Panc1 (cell line): ENCODE measurements at regions not wholly inside any gene's neighbourhood (a gene's known extent, or its start where the extent isn't known, plus 50 kb on each side); places are given as distances from the start of the nearest gene placed in this dataset.

Experiments used
- ATAC-seq: fragments of 200-7000 bp; cut with Tn5 transposase; 2 replicates; pipeline ENCODE4 v1.9.1; 2020; ENCODE audit warnings: mild to moderate bottlenecking, moderate library complexity
- BruUV-seq: library from RNA; stranded (reverse); fragments of 400-500 nt; replicated peaks from 2 replicates; lab custom pipeline; 2021; lab: Mats Ljungman, UMichigan
- CTCF ChIA-PET: fragments of 300-600 bp; sonication (Branson Sonifier 250); formaldehyde crosslinking; loops from one replicate; lab custom pipeline; 2022; ENCODE audit warnings: antibody characterized with exemption; lab: Charles Lee
- POLR2A ChIA-PET: fragments of 300-600 bp; sonication (Branson Sonifier 250); formaldehyde crosslinking; loops from one replicate; lab custom pipeline; 2022; ENCODE audit warnings: antibody characterized with exemption; lab: Charles Lee
- DNase-seq: peaks from one replicate; pipeline ENCODE4 v3.0.0-alpha.2; 2010; ENCODE audit warnings: low read depth, low spot score
- H3K27ac ChIP-seq: 2 replicates; pipeline ENCODE4 v1.5.1; 2011; ENCODE audit warnings: mild to moderate bottlenecking, low read length, inconsistent platforms
- H3K27me3 ChIP-seq: fragments of 200-500 bp; sonication (Bioruptor generic); 2 replicates; pipeline ENCODE4 v1.6.0; 2014; ENCODE audit warnings: low read length, inconsistent platforms; ENCODE audit not compliant: control insufficient read depth, insufficient read depth
- H3K36me3 ChIP-seq: fragments of 200-500 bp; sonication (Bioruptor generic); 2 replicates; pipeline ENCODE4 v1.5.1; 2014; ENCODE audit warnings: inconsistent platforms, mild to moderate bottlenecking, low read length, moderate library complexity; ENCODE audit not compliant: control insufficient read depth, insufficient read depth
- H3K4me1 ChIP-seq: 2 replicates; pipeline ENCODE4 v1.5.1; 2011; ENCODE audit warnings: inconsistent platforms, mild to moderate bottlenecking, low read length, moderate library complexity; ENCODE audit not compliant: control insufficient read depth, insufficient read depth
- H3K4me3 ChIP-seq, 2 experiments: 2 replicates each; pipeline ENCODE4 v1.5.1; 2011 to 2012; ENCODE audit warnings: low read depth in 2 of 2, low read length in 2 of 2, mild to moderate bottlenecking in 2 of 2, inconsistent platforms in 1 of 2, moderate library complexity in 1 of 2
- H3K9me3 ChIP-seq: fragments of 200-500 bp; sonication (Bioruptor generic); 2 replicates; pipeline ENCODE4 v1.5.1; 2014; ENCODE audit warnings: low read depth, mild to moderate bottlenecking, inconsistent platforms, low read length, moderate library complexity; ENCODE audit not compliant: control insufficient read depth, insufficient read depth
- CTCF ChIP-seq: fragments of 450-650 bp; IDR thresholded peaks from 2 replicates; pipeline ENCODE4 v1.5.1; 2017; ENCODE audit warnings: mild to moderate bottlenecking
- POLR2AphosphoS5 ChIP-seq: IDR thresholded peaks from 2 replicates; pipeline ENCODE4 v1.6.1; 2012; ENCODE audit warnings: mild to moderate bottlenecking, low read depth, low read length, moderate library complexity
- SIN3A ChIP-seq: IDR thresholded peaks from 2 replicates; pipeline ENCODE4 v1.6.1; 2012; ENCODE audit warnings: low read depth, mild to moderate bottlenecking, low read length, moderate library complexity, borderline replicate concordance; ENCODE audit not compliant: insufficient read depth
- TCF7L2 ChIP-seq: IDR thresholded peaks from 2 replicates; pipeline ENCODE4 v1.6.1; 2011; ENCODE audit warnings: mild to moderate bottlenecking, low read depth, low read length, inconsistent platforms
- in situ Hi-C: cut with HindIII; loops from 2 replicates; pipeline ENCODE4 v1.10.0; 2016; ENCODE audit warnings: low sequenced_read_pairs, low pct_unique_long_range_greater_than_20kb
- intact Hi-C: fragments of 100-400 bp; cut with micrococcal nuclease; formaldehyde crosslinking; loops from one replicate; pipeline ENCODE4 v1.10.0; 2022; ENCODE audit not compliant: unreplicated experiment
- TF ChIP-seq, protein P1 (sequence below), 2 experiments: IDR thresholded peaks; 2 replicates each; pipeline ENCODE4 v1.6.1; 2011 to 2012; ENCODE audit warnings: low read depth in 2 of 2, control low read depth in 1 of 2, low read length in 1 of 2, mild to moderate bottlenecking in 1 of 2, moderate library complexity in 1 of 2; ENCODE audit not compliant: insufficient read depth in 1 of 2

DNA sequence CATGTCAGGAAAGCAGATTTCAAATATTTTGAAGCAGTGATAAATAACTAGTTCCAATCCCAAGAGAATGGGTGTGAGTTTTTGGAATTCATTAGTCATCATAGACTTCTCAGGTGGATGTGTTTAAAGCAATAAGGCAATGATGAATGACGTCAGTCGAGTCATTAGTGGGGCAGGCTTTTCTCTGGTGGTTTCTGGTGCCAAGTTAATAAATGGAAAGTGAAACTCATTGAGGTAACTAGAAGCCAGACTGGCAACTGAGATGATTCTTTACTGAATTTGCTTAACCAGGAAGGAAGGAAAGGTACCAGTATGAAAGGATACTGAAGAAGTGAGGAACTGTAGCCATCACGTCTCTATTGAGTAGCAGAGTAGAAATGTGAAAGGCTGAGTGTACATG lies 311.0 kb downstream of the GPAM start:
- no peak overlapping the region for H3K27ac ChIP-seq
- DNase-seq (no peak), ATAC-seq (no peak)
- intact Hi-C loops, result no loop called here
- H3K4me1 ChIP-seq, result no peaks in the 10 kb centered on the region
- TF ChIP-seq TCF7L2 (no peak), CTCF (no peak), SIN3A (no peak), POLR2AphosphoS5 (no peak)
- TF ChIP-seq, protein P1, sequence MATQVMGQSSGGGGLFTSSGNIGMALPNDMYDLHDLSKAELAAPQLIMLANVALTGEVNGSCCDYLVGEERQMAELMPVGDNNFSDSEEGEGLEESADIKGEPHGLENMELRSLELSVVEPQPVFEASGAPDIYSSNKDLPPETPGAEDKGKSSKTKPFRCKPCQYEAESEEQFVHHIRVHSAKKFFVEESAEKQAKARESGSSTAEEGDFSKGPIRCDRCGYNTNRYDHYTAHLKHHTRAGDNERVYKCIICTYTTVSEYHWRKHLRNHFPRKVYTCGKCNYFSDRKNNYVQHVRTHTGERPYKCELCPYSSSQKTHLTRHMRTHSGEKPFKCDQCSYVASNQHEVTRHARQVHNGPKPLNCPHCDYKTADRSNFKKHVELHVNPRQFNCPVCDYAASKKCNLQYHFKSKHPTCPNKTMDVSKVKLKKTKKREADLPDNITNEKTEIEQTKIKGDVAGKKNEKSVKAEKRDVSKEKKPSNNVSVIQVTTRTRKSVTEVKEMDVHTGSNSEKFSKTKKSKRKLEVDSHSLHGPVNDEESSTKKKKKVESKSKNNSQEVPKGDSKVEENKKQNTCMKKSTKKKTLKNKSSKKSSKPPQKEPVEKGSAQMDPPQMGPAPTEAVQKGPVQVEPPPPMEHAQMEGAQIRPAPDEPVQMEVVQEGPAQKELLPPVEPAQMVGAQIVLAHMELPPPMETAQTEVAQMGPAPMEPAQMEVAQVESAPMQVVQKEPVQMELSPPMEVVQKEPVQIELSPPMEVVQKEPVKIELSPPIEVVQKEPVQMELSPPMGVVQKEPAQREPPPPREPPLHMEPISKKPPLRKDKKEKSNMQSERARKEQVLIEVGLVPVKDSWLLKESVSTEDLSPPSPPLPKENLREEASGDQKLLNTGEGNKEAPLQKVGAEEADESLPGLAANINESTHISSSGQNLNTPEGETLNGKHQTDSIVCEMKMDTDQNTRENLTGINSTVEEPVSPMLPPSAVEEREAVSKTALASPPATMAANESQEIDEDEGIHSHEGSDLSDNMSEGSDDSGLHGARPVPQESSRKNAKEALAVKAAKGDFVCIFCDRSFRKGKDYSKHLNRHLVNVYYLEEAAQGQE (IDR thresholded peaks at IDR 0.05; ENCODE audit: insufficient read depth in 1 of 2, low read depth in 2 of 2, low read length in 1 of 2), result no peak
- H3K36me3 ChIP-seq, result no peaks in the 10 kb centered on the region
- H3K4me3 ChIP-seq, result no peak overlapping the region
- H3K9me3 ChIP-seq, result no peaks in the 10 kb centered on the region
- H3K27me3 ChIP-seq, result no peaks in the 10 kb centered on the region
- BruUV-seq, result no TSS peak
- in situ Hi-C loops, result no loop called here
- CTCF ChIA-PET, result no interaction called here
- POLR2A ChIA-PET, result no interaction called here

DNA sequence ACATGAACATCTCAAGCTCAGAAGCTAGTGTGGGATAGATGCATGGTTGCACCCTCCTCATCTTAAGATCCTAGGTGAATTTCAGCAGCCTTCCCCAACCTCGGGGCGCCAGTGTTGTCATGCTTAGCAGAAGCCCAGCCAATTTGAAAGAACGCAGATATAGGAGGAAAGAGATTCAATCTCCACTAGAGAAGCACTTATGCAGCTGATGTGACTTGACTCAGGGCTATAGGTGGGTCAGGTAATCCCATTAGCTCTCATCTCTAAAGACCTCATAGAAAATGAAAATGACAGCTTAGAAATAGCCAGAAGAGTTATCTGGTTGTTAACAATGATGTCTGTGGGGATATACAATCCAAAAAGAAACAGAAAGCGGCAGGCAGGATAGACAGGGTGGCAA lies 310.5 kb downstream of the GPAM start:
- H3K27ac ChIP-seq, result no peak overlapping the region
- DNase-seq, result no peak
- intact Hi-C loops, result no loop called here
- ChIA-PET CTCF (no interaction called here), POLR2A (no interaction called here)
- H3K4me1 ChIP-seq, result no peaks in the 10 kb centered on the region
- no peak for TF ChIP-seq CTCF
- TF ChIP-seq POLR2AphosphoS5, result no peak
- no peak for TF ChIP-seq SIN3A
- no peak for TF ChIP-seq TCF7L2
- TF ChIP-seq, protein P1 (IDR thresholded peaks at IDR 0.05; ENCODE audit: insufficient read depth in 1 of 2, low read depth in 2 of 2, low read length in 1 of 2), result no peak
- in situ Hi-C loops, result no loop called here
- no TSS peak for BruUV-seq
- no peaks in the 10 kb centered on the region for H3K27me3 ChIP-seq
- no peaks in the 10 kb centered on the region for H3K9me3 ChIP-seq
- no peaks in the 10 kb centered on the region for H3K36me3 ChIP-seq
- no peak for ATAC-seq
- no peak overlapping the region for H3K4me3 ChIP-seq
